Muscle of leg (tissue), 3 donors: ENCODE measurements at regions not wholly inside any gene's neighbourhood (a gene's known extent, or its start where the extent isn't known, plus 50 kb on each side); places are given as distances from the start of the nearest gene placed in this dataset.

Experiments
- DNase-seq: peaks from one replicate; pipeline ENCODE4 v3.0.0; 2013
- H3K27ac ChIP-seq: one replicate; pipeline ENCODE4 v1.5.1; 2013; ENCODE audit warnings: mild to moderate bottlenecking, low read length, control low read depth
- H3K27me3 ChIP-seq: one replicate; pipeline ENCODE4 v1.6.1; 2013; ENCODE audit warnings: low read length; ENCODE audit not compliant: control insufficient read depth, insufficient read depth
- H3K36me3 ChIP-seq: one replicate; pipeline ENCODE4 v1.6.1; 2013; ENCODE audit warnings: low read length; ENCODE audit not compliant: control insufficient read depth, insufficient read depth
- H3K4me1 ChIP-seq: one replicate; pipeline ENCODE4 v1.6.1; 2013; ENCODE audit warnings: low read length; ENCODE audit not compliant: control insufficient read depth, insufficient read depth
- H3K4me3 ChIP-seq: one replicate; pipeline ENCODE4 v1.5.1; 2013; ENCODE audit warnings: low read length, control low read depth
- H3K9me3 ChIP-seq: replicated peaks from 2 replicates; pipeline ENCODE4 v1.6.1; 2013; ENCODE audit warnings: low read depth, low read length; ENCODE audit not compliant: control insufficient read depth
- WGBS: methylation state at CpG from one replicate; pipeline ENCODE4 v1.1.5; 2013; ENCODE audit warnings: missing lambda C conversion rate; ENCODE audit not compliant: insufficient coverage; 5-methylcytosine and 5-hydroxymethylcytosine counted together

DNA sequence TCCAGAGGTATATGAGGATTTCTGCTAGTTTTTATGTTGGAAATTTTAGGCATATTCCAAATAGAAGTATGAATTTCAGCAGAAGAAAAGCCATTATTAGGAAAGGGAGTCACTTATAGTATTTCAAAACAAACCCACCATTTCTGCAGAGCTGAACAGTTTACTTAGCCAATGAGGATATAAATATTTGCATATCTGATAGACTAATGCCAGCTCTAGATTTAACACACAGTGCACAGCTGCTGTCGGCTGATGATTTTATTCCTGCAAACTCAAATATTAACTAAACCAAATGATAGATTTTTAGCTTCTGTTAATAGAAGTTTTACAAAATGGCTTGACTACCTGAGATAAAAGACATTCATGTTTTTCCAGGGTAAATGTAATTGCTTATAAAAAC is 375.8 kb upstream of the FANCL start:
- Histone ChIP-seq H3K4me1 (no peaks in the 10 kb centered on the region), H3K9me3 (no peaks in the 10 kb centered on the region), H3K27ac (no peak overlapping the region), H3K27me3 (no peaks in the 10 kb centered on the region), H3K4me3 (no peak overlapping the region), H3K36me3 (no peaks in the 10 kb centered on the region)
- WGBS: no CpG with 5 or more reads among the region's 1 CpG
- DNase-seq: no peak

DNA sequence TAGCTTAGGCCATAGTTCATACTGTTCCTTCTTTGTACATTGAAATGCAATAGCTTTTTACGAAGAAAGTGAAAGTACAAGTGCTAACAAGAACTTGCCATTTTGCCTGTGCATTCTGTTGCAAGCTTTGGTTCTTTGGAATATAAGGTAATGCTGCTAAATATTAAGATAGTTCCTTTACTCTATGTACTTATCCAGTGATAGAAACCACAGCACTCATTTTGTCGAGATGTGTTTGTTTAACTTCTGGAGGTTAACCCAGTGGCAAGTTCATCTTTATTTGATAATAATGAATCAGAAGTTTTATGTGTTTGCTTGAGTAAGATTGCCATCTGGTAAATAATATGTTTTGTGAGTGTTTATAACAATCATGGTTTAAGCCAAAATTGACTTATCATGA is 373.1 kb upstream of the FANCL start:
- DNase-seq: no peak
- H3K27me3 ChIP-seq: no peaks in the 10 kb centered on the region
- no peaks in the 10 kb centered on the region for H3K36me3 ChIP-seq
- no peaks in the 10 kb centered on the region for H3K9me3 ChIP-seq
- H3K27ac ChIP-seq: no peak overlapping the region
- whole genome bisulfite sequencing: no CpG with 5 or more reads among the region's 2 CpGs
- no peaks in the 10 kb centered on the region for H3K4me1 ChIP-seq
- no peak overlapping the region for H3K4me3 ChIP-seq

DNA sequence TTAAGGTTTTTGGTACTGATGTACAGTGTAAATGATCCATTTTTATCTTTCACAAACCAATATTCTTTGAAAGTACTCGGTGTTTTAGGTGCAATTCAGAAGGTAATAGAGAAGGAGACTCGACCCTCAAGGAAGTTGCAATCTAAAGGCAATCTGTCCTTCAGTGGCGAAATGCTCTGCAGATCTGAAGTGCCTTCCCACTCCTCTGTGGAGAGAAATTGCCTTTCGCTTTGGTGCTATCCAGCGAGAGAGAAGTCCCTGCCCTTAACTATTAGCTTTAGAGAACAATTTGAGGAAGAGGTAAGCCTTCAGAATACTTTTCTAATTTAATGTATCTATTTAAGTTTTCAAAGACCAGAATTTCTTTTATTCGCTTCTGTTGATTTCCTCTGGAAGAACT is 371.8 kb upstream of the FANCL start:
- Histone ChIP-seq H3K4me1 (no peaks in the 10 kb centered on the region), H3K4me3 (no peak overlapping the region), H3K9me3 (no peaks in the 10 kb centered on the region), H3K36me3 (no peaks in the 10 kb centered on the region), H3K27me3 (no peaks in the 10 kb centered on the region), H3K27ac (no peak overlapping the region)
- no peak for DNase-seq
- no CpG with 5 or more reads among the region's 6 CpGs for WGBS

GRCh38 chr2:58609326-58609725 is 368.2 kb upstream of the FANCL start:
- H3K4me3 ChIP-seq: no peak overlapping the region
- H3K27me3 ChIP-seq: no peaks in the 10 kb centered on the region
- H3K4me1 ChIP-seq: no peaks in the 10 kb centered on the region
- DNase-seq: no peak
- no peaks in the 10 kb centered on the region for H3K9me3 ChIP-seq
- 50% methylated on average over 1 of the region's 1 CpG for WGBS
- no peaks in the 10 kb centered on the region for H3K36me3 ChIP-seq
- H3K27ac ChIP-seq: no peak overlapping the region

GRCh38 chr2:58608146-58608545 is 367.0 kb upstream of the FANCL start:
- Histone ChIP-seq H3K4me1 (no peaks in the 10 kb centered on the region), H3K27ac (no peak overlapping the region), H3K36me3 (no peaks in the 10 kb centered on the region), H3K9me3 (no peaks in the 10 kb centered on the region), H3K27me3 (no peaks in the 10 kb centered on the region), H3K4me3 (no peak overlapping the region)
- whole genome bisulfite sequencing: no CpG with 5 or more reads among the region's 1 CpG
- DNase-seq: no peak

DNA sequence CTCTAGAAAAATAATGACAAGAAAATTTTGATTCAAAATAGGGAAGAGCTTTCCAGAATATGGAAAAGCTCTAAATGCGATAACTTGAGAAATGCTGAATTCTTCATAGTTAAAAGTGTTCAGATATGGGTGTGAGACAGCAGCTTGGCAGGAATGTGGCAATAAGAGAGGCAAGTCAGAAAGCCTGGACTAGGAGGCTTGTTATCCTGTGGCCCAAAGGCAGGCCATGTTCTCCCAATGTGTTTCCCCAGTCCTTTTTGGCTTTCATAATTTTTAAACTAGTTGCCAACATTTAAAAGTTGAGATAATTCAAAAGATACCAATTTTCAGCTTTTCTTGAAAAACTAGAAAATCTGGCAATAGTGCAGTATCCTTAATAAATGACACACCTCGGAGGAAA is 366.3 kb upstream of the FANCL start:
- Histone ChIP-seq H3K9me3 (no peaks in the 10 kb centered on the region), H3K4me1 (no peaks in the 10 kb centered on the region), H3K4me3 (no peak overlapping the region), H3K27ac (no peak overlapping the region), H3K36me3 (no peaks in the 10 kb centered on the region), H3K27me3 (no peaks in the 10 kb centered on the region)
- WGBS: 100% methylated on average over 1 of the region's 2 CpGs
- no peak for DNase-seq

DNA sequence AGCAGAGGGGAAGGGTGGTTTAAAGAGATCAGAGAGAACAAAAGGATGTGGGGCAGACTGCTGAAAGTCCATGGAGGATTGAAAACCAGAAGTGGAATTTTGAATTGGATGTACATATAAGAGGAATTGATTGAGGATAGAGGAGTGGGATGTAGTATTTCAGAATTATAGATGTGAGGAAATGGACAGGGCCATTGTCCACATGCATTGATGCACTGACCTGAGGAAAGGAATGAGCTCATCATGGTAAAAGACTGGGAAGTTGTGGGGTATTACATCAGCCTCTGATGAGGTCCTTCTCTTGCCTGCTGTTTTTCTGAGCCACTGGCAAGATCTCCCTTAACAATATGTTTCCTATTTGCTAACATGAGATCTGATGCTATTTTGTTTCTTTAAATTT is 365.7 kb upstream of the FANCL start:
- Histone ChIP-seq H3K36me3 (no peaks in the 10 kb centered on the region), H3K4me1 (no peaks in the 10 kb centered on the region), H3K4me3 (no peak overlapping the region), H3K27ac (no peak overlapping the region), H3K27me3 (no peaks in the 10 kb centered on the region), H3K9me3 (no peaks in the 10 kb centered on the region)
- DNase-seq: no peak

GRCh38 chr2:58604096-58604495 is 363.0 kb upstream of the FANCL start:
- Histone ChIP-seq H3K9me3 (no peaks in the 10 kb centered on the region), H3K4me1 (no peaks in the 10 kb centered on the region), H3K27ac (no peak overlapping the region), H3K4me3 (no peak overlapping the region), H3K27me3 (no peaks in the 10 kb centered on the region), H3K36me3 (no peaks in the 10 kb centered on the region)
- WGBS: 100% methylated on average over 1 of the region's 1 CpG
- no peak for DNase-seq

- H3K4me3 ChIP-seq: no peak overlapping the region
- H3K27ac ChIP-seq: no peak overlapping the region
- H3K36me3 ChIP-seq: no peaks in the 10 kb centered on the region
- H3K9me3 ChIP-seq: no peaks in the 10 kb centered on the region
- H3K4me1 ChIP-seq: no peaks in the 10 kb centered on the region
- WGBS: no CpG with 5 or more reads among the region's 2 CpGs
- no peaks in the 10 kb centered on the region for H3K27me3 ChIP-seq
- DNase-seq: no peak
These were observed 359.9 kb upstream of the FANCL start for GRCh38 chr2:58601017-58601416.

GRCh38 chr2:58598171-58598570 is 357.0 kb upstream of the FANCL start:
- Histone ChIP-seq H3K9me3 (no peaks in the 10 kb centered on the region), H3K36me3 (no peaks in the 10 kb centered on the region), H3K4me1 (no peaks in the 10 kb centered on the region), H3K27ac (no peak overlapping the region), H3K27me3 (no peaks in the 10 kb centered on the region), H3K4me3 (no peak overlapping the region)
- WGBS: 42% methylated on average over 2 of the region's 3 CpGs
- no peak for DNase-seq

GRCh38 chr2:58595714-58596113 is 354.6 kb upstream of the FANCL start:
- Histone ChIP-seq H3K9me3 (no peaks in the 10 kb centered on the region), H3K27ac (no peak overlapping the region), H3K36me3 (no peaks in the 10 kb centered on the region), H3K4me3 (no peak overlapping the region), H3K4me1 (no peaks in the 10 kb centered on the region), H3K27me3 (no peaks in the 10 kb centered on the region)
- 66% methylated on average over 2 of the region's 3 CpGs for WGBS
- DNase-seq: no peak
